Activated CD8-positive, alpha-beta T cell treated with anti-CD3 and anti-CD28 coated beads, Interleukin-2, amount 10 ng/mL, durations not matched to agents 7 days and 5 days (primary cell): ENCODE measurements at regions not wholly inside any gene's neighbourhood (a gene's known extent, or its start where the extent isn't known, plus 50 kb on each side); places are given as distances from the start of the nearest gene placed in this dataset.

ENCODE experiments used
- ATAC-seq: fragments of 150-1000 bp; cut with Tn5 transposase; one replicate; pipeline ENCODE4 v1.10.0; 2021; ENCODE audit warnings: moderate library complexity
- CTCF ChIA-PET: fragments of 350-600 bp; sonication (Branson Sonifier 250); formaldehyde crosslinking; loops from one replicate; lab custom pipeline; 2021; ENCODE audit warnings: antibody characterized with exemption; lab: Charles Lee
- POLR2A ChIA-PET: fragments of 350-600 bp; sonication (Branson Sonifier 250); formaldehyde crosslinking; loops from one replicate; lab custom pipeline; 2021; ENCODE audit warnings: antibody characterized with exemption; lab: Charles Lee
- DNase-seq: peaks from one replicate; pipeline ENCODE4 v3.0.0-alpha.2; 2020
- H3K27ac Mint-ChIP-seq: one replicate; pipeline ENCODE4 v1.8.0; 2021; ENCODE audit warnings: mild to moderate bottlenecking, mixed read lengths
- H3K27me3 Mint-ChIP-seq: one replicate; pipeline ENCODE4 v1.8.0; 2021; ENCODE audit warnings: low read depth, mixed read lengths
- H3K36me3 Mint-ChIP-seq: one replicate; pipeline ENCODE4 v1.8.0; 2021; ENCODE audit warnings: low read depth, mixed read lengths
- H3K4me1 Mint-ChIP-seq: one replicate; pipeline ENCODE4 v1.8.0; 2021; ENCODE audit warnings: low read depth, mixed read lengths
- H3K4me3 Mint-ChIP-seq: one replicate; pipeline ENCODE4 v1.8.0; 2021; ENCODE audit warnings: mild to moderate bottlenecking, mixed read lengths
- H3K9me3 Mint-ChIP-seq: one replicate; pipeline ENCODE4 v1.8.0; 2022; ENCODE audit warnings: mixed read lengths; ENCODE audit not compliant: insufficient read depth

GRCh38 chr2:158890296-158890905, 78.0 kb upstream of the TANC1 start:
- Mint-ChIP-seq H3K27ac (no peak overlapping the region), H3K4me1 (no peaks in the 10 kb centered on the region), H3K36me3 (no peaks in the 10 kb centered on the region), H3K4me3 (no peak overlapping the region), H3K9me3 (no peaks in the 10 kb centered on the region), H3K27me3 (peaks cover 2% of the 10 kb centered on the region)
- no peak for DNase-seq
- ChIA-PET CTCF (interaction anchor here (1.4 kb wide), 1 partner anchor 12 kb away, joined by 3 read pairs; no protein-coding TSS in a partner anchor), POLR2A (no interaction called here)
- no peak for ATAC-seq

GRCh38 chr2:158893026-158893425, 75.4 kb upstream of the TANC1 start:
- Mint-ChIP-seq H3K27me3 (peaks cover 2% of the 10 kb centered on the region), H3K9me3 (no peaks in the 10 kb centered on the region), H3K4me1 (no peaks in the 10 kb centered on the region), H3K36me3 (no peaks in the 10 kb centered on the region), H3K27ac (no peak overlapping the region), H3K4me3 (no peak overlapping the region)
- CTCF ChIA-PET = interaction anchor here (1.4 kb wide), 1 partner anchor 226 kb away, joined by 5 read pairs; no protein-coding TSS in a partner anchor
- ATAC-seq (no peak), DNase-seq (no peak)
- POLR2A ChIA-PET = no interaction called here

- POLR2A ChIA-PET = no interaction called here
- Mint-ChIP-seq H3K27ac (no peak overlapping the region), H3K4me3 (no peak overlapping the region), H3K4me1 (no peaks in the 10 kb centered on the region), H3K27me3 (peaks cover 6% of the 10 kb centered on the region), H3K36me3 (no peaks in the 10 kb centered on the region), H3K9me3 (no peaks in the 10 kb centered on the region)
- CTCF ChIA-PET = no interaction called here
- ATAC-seq = no peak
- no peak for DNase-seq
Observed at GRCh38 chr2:158893474-158893873, 75.0 kb upstream of the TANC1 start.

- ChIA-PET CTCF (no interaction called here), POLR2A (no interaction called here)
- no peaks in the 10 kb centered on the region for H3K36me3 Mint-ChIP-seq
- ATAC-seq (no peak), DNase-seq (no peak)
- H3K27ac Mint-ChIP-seq = no peak overlapping the region
- H3K9me3 Mint-ChIP-seq = no peaks in the 10 kb centered on the region
- no peak overlapping the region for H3K4me3 Mint-ChIP-seq
- peaks cover 7% of the 10 kb centered on the region for H3K27me3 Mint-ChIP-seq
- no peaks in the 10 kb centered on the region for H3K4me1 Mint-ChIP-seq
Observed at GRCh38 chr2:158894078-158894477, 74.4 kb upstream of the TANC1 start.

- CTCF ChIA-PET = no interaction called here
- Mint-ChIP-seq H3K4me1 (no peaks in the 10 kb centered on the region), H3K27me3 (peaks cover 7% of the 10 kb centered on the region), H3K9me3 (no peaks in the 10 kb centered on the region), H3K36me3 (no peaks in the 10 kb centered on the region), H3K27ac (no peak overlapping the region), H3K4me3 (no peak overlapping the region)
- POLR2A ChIA-PET = no interaction called here
- no peak for ATAC-seq
- no peak for DNase-seq
Observed at GRCh38 chr2:158894572-158894971, 73.9 kb upstream of the TANC1 start.

GRCh38 chr2:158900345-158900744, 68.1 kb upstream of the TANC1 start:
- H3K27ac Mint-ChIP-seq = no peak overlapping the region
- no peak for ATAC-seq
- H3K36me3 Mint-ChIP-seq = no peaks in the 10 kb centered on the region
- DNase-seq = no peak
- H3K27me3 Mint-ChIP-seq = peaks cover 11% of the 10 kb centered on the region
- ChIA-PET POLR2A (interaction anchor here (0.6 kb wide), 1 partner anchor 704 kb away, joined by 3 read pairs; no protein-coding TSS in a partner anchor), CTCF (interaction anchor here (7.8 kb wide), 1 partner anchor 217 kb away, joined by 75 read pairs; no protein-coding TSS in a partner anchor)
- no peaks in the 10 kb centered on the region for H3K9me3 Mint-ChIP-seq
- H3K4me3 Mint-ChIP-seq = no peak overlapping the region
- no peaks in the 10 kb centered on the region for H3K4me1 Mint-ChIP-seq

GRCh38 chr2:158902005-158902398, 66.4 kb upstream of the TANC1 start:
- H3K9me3 Mint-ChIP-seq = no peaks in the 10 kb centered on the region
- no peak overlapping the region for H3K4me3 Mint-ChIP-seq
- POLR2A ChIA-PET = no interaction called here
- no peak overlapping the region for H3K27ac Mint-ChIP-seq
- ATAC-seq = no peak
- H3K27me3 Mint-ChIP-seq = peaks cover 11% of the 10 kb centered on the region
- CTCF ChIA-PET = interaction anchor here (0.7 to 7.8 kb wide), 4 partner anchors 12 to 906 kb away, joined by 3 to 75 read pairs (median 3); no protein-coding TSS in a partner anchor
- DNase-seq = no peak
- no peaks in the 10 kb centered on the region for H3K4me1 Mint-ChIP-seq
- H3K36me3 Mint-ChIP-seq = no peaks in the 10 kb centered on the region

- no peaks in the 10 kb centered on the region for H3K9me3 Mint-ChIP-seq
- DNase-seq (no peak), ATAC-seq (no peak)
- H3K4me3 Mint-ChIP-seq = no peak overlapping the region
- no peak overlapping the region for H3K27ac Mint-ChIP-seq
- ChIA-PET POLR2A (interaction anchor here (0.9 kb wide), 1 partner anchor 808 kb away, joined by 3 read pairs; the partner anchor contains the start of gene MARCHF7), CTCF (interaction anchor here (7.8 kb wide), 1 partner anchor 213 kb away, joined by 75 read pairs; no protein-coding TSS in a partner anchor)
- H3K4me1 Mint-ChIP-seq = no peaks in the 10 kb centered on the region
- peaks cover 6% of the 10 kb centered on the region for H3K27me3 Mint-ChIP-seq
- H3K36me3 Mint-ChIP-seq = no peaks in the 10 kb centered on the region
Observed at GRCh38 chr2:158903711-158904405, 64.6 kb upstream of the TANC1 start.

GRCh38 chr2:158904627-158905177, 63.7 kb upstream of the TANC1 start:
- H3K36me3 Mint-ChIP-seq = no peaks in the 10 kb centered on the region
- DNase-seq = no peak
- H3K27ac Mint-ChIP-seq = no peak overlapping the region
- no peaks in the 10 kb centered on the region for H3K4me1 Mint-ChIP-seq
- ATAC-seq = no peak
- ChIA-PET POLR2A (interaction anchor here (0.9 kb wide), 1 partner anchor 807 kb away, joined by 3 read pairs; the partner anchor contains the start of gene MARCHF7), CTCF (interaction anchor here (7.8 kb wide), 1 partner anchor 213 kb away, joined by 75 read pairs; no protein-coding TSS in a partner anchor)
- H3K27me3 Mint-ChIP-seq = peaks cover 6% of the 10 kb centered on the region
- H3K9me3 Mint-ChIP-seq = no peaks in the 10 kb centered on the region
- H3K4me3 Mint-ChIP-seq = no peak overlapping the region

- no peak for ATAC-seq
- ChIA-PET POLR2A (no interaction called here), CTCF (no interaction called here)
- Mint-ChIP-seq H3K36me3 (no peaks in the 10 kb centered on the region), H3K4me3 (no peak overlapping the region), H3K9me3 (no peaks in the 10 kb centered on the region), H3K4me1 (no peaks in the 10 kb centered on the region), H3K27ac (no peak overlapping the region), H3K27me3 (peaks cover 2% of the 10 kb centered on the region)
- DNase-seq = no peak
Observed at GRCh38 chr2:158905341-158905740, 63.1 kb upstream of the TANC1 start.

- Mint-ChIP-seq H3K4me3 (no peak overlapping the region), H3K9me3 (no peaks in the 10 kb centered on the region), H3K27me3 (peaks cover 2% of the 10 kb centered on the region), H3K36me3 (no peaks in the 10 kb centered on the region), H3K27ac (no peak overlapping the region), H3K4me1 (no peaks in the 10 kb centered on the region)
- POLR2A ChIA-PET = no interaction called here
- CTCF ChIA-PET = no interaction called here
- ATAC-seq = no peak
- no peak for DNase-seq
Observed at GRCh38 chr2:158905784-158906183, 62.7 kb upstream of the TANC1 start.
